LoVo (cell line): ENCODE measurements at regions not wholly inside any gene's neighbourhood (a gene's known extent, or its start where the extent isn't known, plus 50 kb on each side); places are given as distances from the start of the nearest gene placed in this dataset.
A peak's percentile ranks its signal among the peaks of the same experiment; 100 is the strongest.

ENCODE experiments used
- DNase-seq: peaks from one replicate; pipeline ENCODE4 v3.0.0-alpha.2; 2016; ENCODE audit warnings: low spot score

- DNase-seq = no peak
Measured at GRCh38 chr5:101932599-101932998, 363.5 kb downstream of the SLCO4C1 start.

GRCh38 chr5:101929628-101930027 lies 366.5 kb downstream of the SLCO4C1 start:
- DNase-seq = no peak

GRCh38 chr5:101917166-101917565 lies 378.9 kb downstream of the SLCO4C1 start:
- no peak for DNase-seq

- DNase-seq = peak; percentile 60
Measured at GRCh38 chr5:101915554-101915953, 380.5 kb downstream of the SLCO4C1 start.

GRCh38 chr5:101904736-101905135 lies 391.3 kb downstream of the SLCO4C1 start:
- DNase-seq = no peak

- no peak for DNase-seq
Measured at GRCh38 chr5:101897914-101898313, 398.2 kb downstream of the SLCO4C1 start.

GRCh38 chr5:101894985-101895384 lies 401.1 kb downstream of the SLCO4C1 start:
- no peak for DNase-seq

- DNase-seq = no peak
Measured at GRCh38 chr5:101878190-101878589, 417.9 kb downstream of the SLCO4C1 start.

GRCh38 chr5:101877451-101877850 lies 418.6 kb downstream of the SLCO4C1 start:
- DNase-seq = no peak

GRCh38 chr5:101866473-101866872 lies 429.6 kb downstream of the SLCO4C1 start:
- no peak for DNase-seq

GRCh38 chr5:101860563-101860962 lies 435.5 kb downstream of the SLCO4C1 start:
- no peak for DNase-seq

GRCh38 chr5:101860145-101860544 lies 435.9 kb downstream of the SLCO4C1 start:
- no peak for DNase-seq

GRCh38 chr5:101846496-101846895 lies 449.6 kb downstream of the SLCO4C1 start:
- DNase-seq = no peak

GRCh38 chr5:101843055-101843454 lies 453.0 kb downstream of the SLCO4C1 start:
- DNase-seq = no peak

GRCh38 chr5:101838435-101838834 lies 457.6 kb downstream of the SLCO4C1 start:
- DNase-seq = no peak

- DNase-seq = no peak
Measured at GRCh38 chr5:101829255-101829654, 466.8 kb downstream of the SLCO4C1 start.

- DNase-seq = no peak
Measured at GRCh38 chr5:101811466-101811865, 484.6 kb downstream of the SLCO4C1 start.

- no peak for DNase-seq
Measured at GRCh38 chr5:101806410-101806809, 489.7 kb downstream of the SLCO4C1 start.

GRCh38 chr5:101796427-101796826 lies 499.7 kb downstream of the SLCO4C1 start:
- DNase-seq = no peak

- DNase-seq = no peak
Measured at GRCh38 chr5:101788797-101789196, 507.3 kb downstream of the SLCO4C1 start.

- no peak for DNase-seq
Measured at GRCh38 chr5:101785090-101785489, 511.0 kb downstream of the SLCO4C1 start.

GRCh38 chr5:101783241-101784013 lies 512.7 kb downstream of the SLCO4C1 start:
- DNase-seq = no peak

- no peak for DNase-seq
Measured at GRCh38 chr5:101782352-101783103, 513.6 kb downstream of the SLCO4C1 start.
